GM19397 (cell line): ENCODE measurements at regions not wholly inside any gene's neighbourhood (a gene's known extent, or its start where the extent isn't known, plus 50 kb on each side); places are given as distances from the start of the nearest gene placed in this dataset.

Experiments used
- ATAC-seq: cut with Tn5 transposase; IDR thresholded peaks from one replicate; pipeline ENCODE4 v1.9.1; 2021; ENCODE audit warnings: mild to moderate bottlenecking, moderate library complexity; ENCODE audit not compliant: unreplicated experiment

DNA sequence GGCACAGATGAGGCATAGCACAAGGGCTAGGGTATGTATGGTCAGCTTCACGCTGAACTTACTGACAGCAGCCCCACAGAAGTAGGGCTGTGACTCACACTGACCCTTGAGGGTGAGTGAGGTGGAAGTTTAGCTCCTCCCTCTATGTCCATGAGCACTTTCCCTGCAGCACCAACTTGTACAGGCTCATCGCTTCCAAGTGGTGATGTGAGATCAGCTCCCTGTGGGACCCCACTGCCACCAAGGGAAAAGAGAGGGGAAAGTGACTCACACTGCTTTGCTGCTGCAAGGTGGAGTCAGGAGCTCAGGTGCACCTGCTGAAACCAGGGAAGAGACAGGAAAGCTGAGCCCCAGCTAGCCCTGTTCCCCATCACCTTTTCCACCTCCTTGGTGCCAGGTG lies 91.5 kb downstream of the TEX51 start:
- ATAC-seq: no peak

DNA sequence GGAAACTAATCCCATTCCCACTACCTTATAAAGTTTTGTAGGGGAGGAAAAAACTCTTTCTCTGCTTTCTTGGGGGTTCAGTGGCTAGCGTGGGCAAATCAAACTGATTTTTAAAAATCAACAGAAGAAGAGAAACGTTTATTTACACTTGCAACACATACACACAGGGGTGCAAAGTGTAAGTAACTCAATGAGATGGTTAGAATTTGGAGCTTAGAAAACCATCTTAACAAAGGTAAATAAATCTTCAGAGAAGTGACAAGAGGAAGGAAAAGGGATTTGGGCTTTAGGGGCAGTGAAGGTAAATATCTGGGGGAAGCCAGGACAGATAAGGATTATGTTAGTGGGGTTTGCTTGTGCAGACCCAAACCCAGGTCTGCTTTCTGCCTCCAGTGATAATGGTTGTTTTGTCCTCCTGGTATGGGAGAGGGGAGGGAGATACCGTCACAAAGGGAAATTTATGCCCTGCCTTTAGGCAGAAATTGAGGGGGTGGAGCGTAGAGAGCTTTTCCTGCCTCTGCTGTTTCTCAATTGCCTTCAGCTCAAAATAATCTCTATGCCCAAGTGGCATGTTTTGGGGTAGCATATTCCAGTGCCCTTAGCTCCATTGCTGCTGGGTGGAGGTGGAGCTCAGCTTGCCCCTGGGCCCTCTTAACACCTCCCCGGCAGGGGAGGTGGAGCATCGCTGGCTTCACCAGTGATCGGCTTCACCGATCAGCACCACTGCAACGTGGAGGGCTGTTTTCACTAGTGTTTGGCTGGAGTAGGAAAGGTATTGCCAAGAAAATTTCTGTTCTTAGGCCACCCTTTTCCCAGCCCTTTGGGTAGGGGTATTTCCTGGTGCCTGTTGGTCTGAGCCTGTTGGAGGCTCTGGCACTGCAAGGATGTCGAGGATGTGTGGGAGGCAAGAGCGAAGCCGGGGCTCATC lies 92.2 kb downstream of the TEX51 start:
- no peak for ATAC-seq

DNA sequence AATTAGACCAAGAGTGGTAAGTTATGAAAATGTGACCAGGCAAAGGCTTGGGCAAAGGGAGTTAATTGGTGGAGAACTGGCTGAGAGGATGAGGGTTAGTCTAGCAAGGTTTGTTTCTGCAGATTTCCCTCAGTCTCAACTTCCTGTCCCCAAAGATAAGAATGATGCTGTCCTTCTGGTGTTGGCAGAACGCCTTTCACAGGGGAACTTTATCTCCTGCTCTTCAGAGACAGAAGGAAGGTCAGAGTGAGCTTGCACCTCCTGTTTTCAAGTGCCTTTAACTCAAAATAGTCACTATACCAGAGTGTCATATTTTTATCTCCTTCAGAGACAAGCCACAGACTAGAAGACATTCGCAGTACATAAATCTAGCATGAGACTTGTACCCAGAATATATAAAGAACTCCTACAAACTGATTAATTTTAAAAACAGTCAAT lies 95.7 kb downstream of the TEX51 start:
- ATAC-seq: no peak

- no peak for ATAC-seq
Measured at GRCh38 chr2:126995621-126996377, 97.1 kb downstream of the TEX51 start.

DNA sequence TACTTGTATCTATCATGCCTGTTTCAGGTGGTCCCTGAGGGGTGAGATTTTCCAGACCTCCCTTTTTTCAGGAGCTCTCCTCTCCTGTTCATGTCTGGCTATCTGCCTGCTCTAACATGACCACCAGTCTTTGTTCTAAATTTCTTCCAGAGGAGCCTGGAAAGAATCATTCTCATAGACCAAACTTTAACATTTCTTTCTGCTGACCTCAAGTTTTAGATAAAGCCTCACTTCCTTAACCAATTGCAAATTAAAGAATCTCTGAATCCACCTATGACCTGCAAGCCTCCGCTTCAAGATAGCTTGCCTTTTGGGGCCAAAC lies 97.6 kb downstream of the TEX51 start:
- ATAC-seq: no peak
